Caco-2 (cell line): ENCODE measurements at regions not wholly inside any gene's neighbourhood (a gene's known extent, or its start where the extent isn't known, plus 50 kb on each side); places are given as distances from the start of the nearest gene placed in this dataset.

Source experiments
- BruUV-seq: library from RNA; stranded (reverse); fragments of 400-500 nt; replicated peaks from 2 replicates; lab custom pipeline; 2021; lab: Mats Ljungman, UMichigan
- CTCF ChIA-PET: fragments of 300-600 bp; sonication (Branson Sonifier 250); formaldehyde crosslinking; loops from one replicate; lab custom pipeline; 2022; ENCODE audit warnings: antibody characterized with exemption; lab: Charles Lee
- POLR2A ChIA-PET: fragments of 300-600 bp; sonication (Branson Sonifier 250); formaldehyde crosslinking; loops from one replicate; lab custom pipeline; 2022; ENCODE audit warnings: antibody characterized with exemption; lab: Charles Lee
- DNase-seq, 2 experiments: peaks; one replicate each; pipeline versions ENCODE4 v3.0.0 to v3.0.0-alpha.2; 2020 to 2022
- H3K27me3 ChIP-seq: replicated peaks from 2 replicates; pipeline ENCODE4 v1.6.0; 2011; ENCODE audit warnings: low read length; ENCODE audit not compliant: control insufficient read depth, insufficient read depth
- H3K36me3 ChIP-seq: 2 replicates; pipeline ENCODE4 v1.5.1; 2011; ENCODE audit warnings: low read length; ENCODE audit not compliant: control insufficient read depth, insufficient read depth
- H3K4me1 ChIP-seq: fragments of 250-450 bp; sonication (Bioruptor Pico); 2 replicates; pipeline ENCODE4 v1.5.1; 2020; ENCODE audit warnings: mild to moderate bottlenecking
- H3K4me3 ChIP-seq: 2 replicates; pipeline ENCODE4 v1.5.1; 2011; ENCODE audit warnings: low read depth, mild to moderate bottlenecking, control low read depth, low read length
- H3K9me3 ChIP-seq: fragments of 250-450 bp; sonication (Bioruptor Pico); 2 replicates; pipeline ENCODE4 v1.5.1; 2020; ENCODE audit warnings: mild to moderate bottlenecking, moderate library complexity
- H3K27ac Mint-ChIP-seq: one replicate; pipeline ENCODE4 v1.8.0; 2022; ENCODE audit warnings: mixed read lengths; ENCODE audit not compliant: unreplicated experiment
- H3K27me3 Mint-ChIP-seq: one replicate; pipeline ENCODE4 v1.8.0; 2022; ENCODE audit warnings: mixed read lengths; ENCODE audit not compliant: insufficient read depth, unreplicated experiment
- H3K36me3 Mint-ChIP-seq: one replicate; pipeline ENCODE4 v1.8.0; 2022; ENCODE audit warnings: mild to moderate bottlenecking, mixed read lengths; ENCODE audit not compliant: insufficient read depth, unreplicated experiment
- H3K4me1 Mint-ChIP-seq: one replicate; pipeline ENCODE4 v1.8.0; 2022; ENCODE audit warnings: low read depth, mixed read lengths; ENCODE audit not compliant: unreplicated experiment
- H3K4me3 Mint-ChIP-seq: one replicate; pipeline ENCODE4 v1.8.0; 2022; ENCODE audit warnings: mild to moderate bottlenecking, moderate library complexity, mixed read lengths; ENCODE audit not compliant: unreplicated experiment
- H3K9me3 Mint-ChIP-seq: one replicate; pipeline ENCODE4 v1.8.0; 2022; ENCODE audit warnings: mixed read lengths; ENCODE audit not compliant: unreplicated experiment
- intact Hi-C: fragments of 100-400 bp; cut with micrococcal nuclease; formaldehyde crosslinking; loops from one replicate; pipeline ENCODE4 v1.10.0; 2022; ENCODE audit not compliant: unreplicated experiment
- TF ChIP-seq, protein P1 (sequence below), 2 experiments: fragments of 200-600 bp in 1 of 2; IDR thresholded peaks; 1 replicate in 1 of 2; 2 replicates in 1 of 2; pipeline versions ENCODE4 v1.5.1 to v1.8.0; 2011 to 2022; ENCODE audit warnings: antibody characterized with exemption in 1 of 2, control low read depth in 1 of 2, inconsistent platforms in 1 of 2, low read depth in 1 of 2, low read length in 1 of 2, mild to moderate bottlenecking in 1 of 2, moderate library complexity in 1 of 2; ENCODE audit not compliant: insufficient read depth in 1 of 2, severe bottlenecking in 1 of 2, unreplicated experiment in 1 of 2

DNA sequence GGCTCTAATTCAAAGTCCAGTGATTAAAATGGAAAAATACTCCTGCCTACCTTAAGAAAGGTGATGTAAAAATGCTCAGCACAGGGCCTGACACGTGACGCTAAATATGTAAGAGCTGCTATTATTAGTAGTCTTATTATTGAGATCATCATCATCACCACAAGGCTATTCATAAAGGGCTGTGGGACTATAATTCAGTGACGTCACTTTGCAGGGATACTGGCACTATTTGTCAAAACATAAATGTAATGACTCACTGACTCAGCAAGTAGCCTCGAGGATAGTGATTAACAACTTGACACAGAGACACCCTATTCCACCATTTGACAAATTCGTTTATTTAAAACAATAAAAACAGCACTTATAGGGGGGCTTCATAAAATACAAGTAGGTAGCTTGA is 258.9 kb downstream of the SPANXN1 start:
- no peaks in the 10 kb centered on the region for H3K36me3 ChIP-seq
- CTCF ChIA-PET: no interaction called here
- POLR2A ChIA-PET: no interaction called here
- peaks cover 10% of the 10 kb centered on the region for H3K9me3 Mint-ChIP-seq
- BruUV-seq: no TSS peak
- no peaks in the 10 kb centered on the region for H3K27me3 Mint-ChIP-seq
- H3K4me3 ChIP-seq: no peak overlapping the region
- H3K27ac Mint-ChIP-seq: no peak overlapping the region
- H3K27me3 ChIP-seq: no peaks in the 10 kb centered on the region
- no peaks in the 10 kb centered on the region for H3K4me1 ChIP-seq
- H3K4me3 Mint-ChIP-seq: no peak overlapping the region
- H3K4me1 Mint-ChIP-seq: no peaks in the 10 kb centered on the region
- no peak for DNase-seq
- no peaks in the 10 kb centered on the region for H3K9me3 ChIP-seq
- TF ChIP-seq, protein P1, sequence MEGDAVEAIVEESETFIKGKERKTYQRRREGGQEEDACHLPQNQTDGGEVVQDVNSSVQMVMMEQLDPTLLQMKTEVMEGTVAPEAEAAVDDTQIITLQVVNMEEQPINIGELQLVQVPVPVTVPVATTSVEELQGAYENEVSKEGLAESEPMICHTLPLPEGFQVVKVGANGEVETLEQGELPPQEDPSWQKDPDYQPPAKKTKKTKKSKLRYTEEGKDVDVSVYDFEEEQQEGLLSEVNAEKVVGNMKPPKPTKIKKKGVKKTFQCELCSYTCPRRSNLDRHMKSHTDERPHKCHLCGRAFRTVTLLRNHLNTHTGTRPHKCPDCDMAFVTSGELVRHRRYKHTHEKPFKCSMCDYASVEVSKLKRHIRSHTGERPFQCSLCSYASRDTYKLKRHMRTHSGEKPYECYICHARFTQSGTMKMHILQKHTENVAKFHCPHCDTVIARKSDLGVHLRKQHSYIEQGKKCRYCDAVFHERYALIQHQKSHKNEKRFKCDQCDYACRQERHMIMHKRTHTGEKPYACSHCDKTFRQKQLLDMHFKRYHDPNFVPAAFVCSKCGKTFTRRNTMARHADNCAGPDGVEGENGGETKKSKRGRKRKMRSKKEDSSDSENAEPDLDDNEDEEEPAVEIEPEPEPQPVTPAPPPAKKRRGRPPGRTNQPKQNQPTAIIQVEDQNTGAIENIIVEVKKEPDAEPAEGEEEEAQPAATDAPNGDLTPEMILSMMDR (IDR thresholded peaks at IDR 0.05; ENCODE audit: insufficient read depth in 1 of 2, low read depth in 1 of 2, low read length in 1 of 2, severe bottlenecking in 1 of 2, unreplicated experiment in 1 of 2): no peak
- H3K36me3 Mint-ChIP-seq: no peaks in the 10 kb centered on the region
- intact Hi-C loops: no loop called here

DNA sequence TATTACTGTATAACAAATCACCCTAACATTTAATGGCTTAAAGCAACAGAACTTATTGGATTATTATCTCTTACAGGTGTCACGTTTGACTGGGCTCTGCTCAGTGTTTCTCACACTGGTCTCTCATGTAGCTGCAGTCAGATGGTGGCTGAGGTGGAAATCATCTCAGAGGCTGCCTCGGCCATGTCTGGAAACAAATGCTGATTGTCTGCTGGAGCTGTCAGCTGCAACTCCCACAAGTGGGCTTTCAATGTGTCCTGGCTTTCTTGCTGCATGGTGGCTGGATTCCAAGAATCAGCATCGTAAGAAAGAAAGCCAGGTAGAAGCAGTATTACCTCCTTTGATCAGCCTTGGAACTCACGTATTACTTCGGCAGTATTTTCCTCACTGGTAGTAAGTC is 277.6 kb downstream of the SPANXN1 start:
- no peaks in the 10 kb centered on the region for H3K9me3 ChIP-seq
- BruUV-seq: no TSS peak
- ChIA-PET POLR2A (no interaction called here), CTCF (no interaction called here)
- H3K27ac Mint-ChIP-seq: no peak overlapping the region
- no peaks in the 10 kb centered on the region for H3K27me3 ChIP-seq
- no peak overlapping the region for H3K4me3 ChIP-seq
- TF ChIP-seq, protein P1 (IDR thresholded peaks at IDR 0.05; ENCODE audit: insufficient read depth in 1 of 2, low read depth in 1 of 2, low read length in 1 of 2, severe bottlenecking in 1 of 2, unreplicated experiment in 1 of 2): no peak
- intact Hi-C loops: no loop called here
- no peaks in the 10 kb centered on the region for H3K4me1 ChIP-seq
- H3K9me3 Mint-ChIP-seq: peaks cover 9% of the 10 kb centered on the region
- no peaks in the 10 kb centered on the region for H3K36me3 Mint-ChIP-seq
- no peaks in the 10 kb centered on the region for H3K36me3 ChIP-seq
- no peak overlapping the region for H3K4me3 Mint-ChIP-seq
- no peaks in the 10 kb centered on the region for H3K27me3 Mint-ChIP-seq
- DNase-seq: no peak
- H3K4me1 Mint-ChIP-seq: no peaks in the 10 kb centered on the region

DNA sequence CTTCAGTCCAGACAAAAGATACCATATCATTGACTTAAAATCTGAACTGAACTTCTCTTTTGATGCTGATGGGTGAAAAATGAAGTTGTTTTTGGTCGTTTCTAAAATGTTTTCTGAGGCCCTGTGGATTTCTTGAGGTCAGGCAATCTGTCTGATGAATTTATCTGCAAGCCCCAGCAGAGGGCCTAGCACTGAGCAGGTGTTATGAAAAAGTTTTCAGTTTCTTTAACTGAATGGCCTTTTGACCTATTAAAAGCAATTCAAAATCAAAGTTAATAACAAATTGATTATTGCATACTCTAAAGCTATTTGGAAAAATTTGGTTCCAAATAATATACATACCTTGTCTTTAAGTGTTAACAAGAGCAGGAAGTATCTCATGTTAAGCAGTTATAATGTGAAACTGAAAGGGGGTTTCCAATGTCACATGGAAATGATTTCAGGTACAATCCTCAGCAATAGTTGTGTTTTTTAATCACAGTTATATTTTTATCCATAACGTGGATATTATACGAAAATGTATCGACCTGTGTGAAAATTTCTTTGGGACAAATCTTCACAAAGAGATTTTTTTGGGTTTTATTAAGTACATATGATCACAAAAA is 285.0 kb downstream of the SPANXN1 start:
- Mint-ChIP-seq H3K9me3 (peaks cover 9% of the 10 kb centered on the region), H3K27ac (no peak overlapping the region), H3K4me1 (no peaks in the 10 kb centered on the region), H3K36me3 (no peaks in the 10 kb centered on the region), H3K27me3 (no peaks in the 10 kb centered on the region), H3K4me3 (no peak overlapping the region)
- Histone ChIP-seq H3K4me3 (no peak overlapping the region), H3K27me3 (no peaks in the 10 kb centered on the region), H3K36me3 (no peaks in the 10 kb centered on the region), H3K4me1 (no peaks in the 10 kb centered on the region), H3K9me3 (no peaks in the 10 kb centered on the region)
- ChIA-PET POLR2A (no interaction called here), CTCF (no interaction called here)
- DNase-seq: no peak
- intact Hi-C loops: no loop called here
- no TSS peak for BruUV-seq
- TF ChIP-seq, protein P1 (IDR thresholded peaks at IDR 0.05; ENCODE audit: insufficient read depth in 1 of 2, low read depth in 1 of 2, low read length in 1 of 2, severe bottlenecking in 1 of 2, unreplicated experiment in 1 of 2): no peak
